ENCODE measurements at regions not wholly inside any gene's neighbourhood (a gene's known extent, or its start where the extent isn't known, plus 50 kb on each side); places are given as distances from the start of the nearest gene placed in this dataset.

DNA sequence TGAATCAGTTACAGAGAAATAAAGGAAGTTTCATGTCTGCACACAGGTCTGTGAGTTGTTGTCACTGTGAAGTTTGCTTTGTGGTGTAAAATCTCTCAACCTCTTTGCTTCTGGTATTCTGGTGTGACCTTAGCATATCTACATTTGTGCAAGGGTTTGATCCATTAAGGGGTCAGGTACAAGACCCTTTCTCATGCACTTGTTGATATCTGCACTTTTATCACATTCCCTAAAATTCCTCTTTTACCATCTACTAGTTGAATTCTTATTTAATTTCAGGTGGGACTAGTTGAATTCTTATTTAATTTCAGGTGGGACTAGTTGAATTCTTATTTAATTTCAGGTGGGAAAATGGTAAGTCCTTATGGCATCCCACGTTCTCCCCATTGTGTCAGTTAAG is 306.7 kb upstream of the ZNF608 start:
- POLR2A ChIA-PET: no interaction called here
- Histone ChIP-seq H3K27ac (ENCODE audit: control insufficient read depth, insufficient read depth) (no peak overlapping the region), H2AFZ (ENCODE audit: control insufficient read depth, low read depth, low read length) (no peak overlapping the region), H3K9me3 (replicated peaks; ENCODE audit: control insufficient read depth, insufficient read depth, low read length) (no peaks in the 10 kb centered on the region; the same call in 2 of the 3 replicates), H3K27me3 (replicated peaks in 1 of 2; ENCODE audit: control insufficient read depth in 2 of 2, insufficient read depth in 2 of 2, low read length in 1 of 2) (no peaks in the 10 kb centered on the region), H3K4me1 (ENCODE audit: control insufficient read depth, insufficient read depth, low read length) (no peaks in the 10 kb centered on the region), H4K20me1 (ENCODE audit: control insufficient read depth, insufficient read depth) (no peaks in the 10 kb centered on the region), H3K4me2 (ENCODE audit: control insufficient read depth, insufficient read depth) (no peak overlapping the region), H3K79me2 (ENCODE audit: control insufficient read depth, insufficient read depth, low read length) (no peaks in the 10 kb centered on the region), H3K4me3 (no peak overlapping the region), H3K36me3 (ENCODE audit: control insufficient read depth in 2 of 2, insufficient read depth in 2 of 2, low read length in 1 of 2) (no peaks in the 10 kb centered on the region), H3K9ac (ENCODE audit: control insufficient read depth, insufficient read depth, low read length) (no peak overlapping the region)
- 0% methylated on average over 1 of the region's 1 CpG for WGBS (ENCODE audit: insufficient coverage, insufficient replicate concordance, low lambda C conversion rate, missing lambda C conversion rate)
- CTCF ChIA-PET: no interaction called here
- ATAC-seq: no peak
- RAD21 ChIA-PET (ENCODE audit: unreplicated experiment): no interaction called here
- no peak for FAIRE-seq
- TF ChIP-seq YY1 (IDR thresholded peaks at IDR 0.05; ENCODE audit: low read depth, low read length): no peak
- no peak for TF ChIP-seq SREBF1 (IDR thresholded peaks at IDR 0.05; ENCODE audit: low read length)
- no peak for TF ChIP-seq ESRRA (IDR thresholded peaks at IDR 0.05; ENCODE audit: low read length)
- TF ChIP-seq ETV6 (conservative IDR thresholded peaks at IDR 0.05 in 1 of 2, IDR thresholded peaks at IDR 0.05 in 1 of 2; ENCODE audit: borderline replicate concordance in 1 of 2, low read depth in 1 of 2): no peak
- no peak for TF ChIP-seq IRF4 (IDR thresholded peaks at IDR 0.05; ENCODE audit: low read depth, low read length)
- TF ChIP-seq JUNB (IDR thresholded peaks at IDR 0.05): no peak
- TF ChIP-seq, protein P1, sequence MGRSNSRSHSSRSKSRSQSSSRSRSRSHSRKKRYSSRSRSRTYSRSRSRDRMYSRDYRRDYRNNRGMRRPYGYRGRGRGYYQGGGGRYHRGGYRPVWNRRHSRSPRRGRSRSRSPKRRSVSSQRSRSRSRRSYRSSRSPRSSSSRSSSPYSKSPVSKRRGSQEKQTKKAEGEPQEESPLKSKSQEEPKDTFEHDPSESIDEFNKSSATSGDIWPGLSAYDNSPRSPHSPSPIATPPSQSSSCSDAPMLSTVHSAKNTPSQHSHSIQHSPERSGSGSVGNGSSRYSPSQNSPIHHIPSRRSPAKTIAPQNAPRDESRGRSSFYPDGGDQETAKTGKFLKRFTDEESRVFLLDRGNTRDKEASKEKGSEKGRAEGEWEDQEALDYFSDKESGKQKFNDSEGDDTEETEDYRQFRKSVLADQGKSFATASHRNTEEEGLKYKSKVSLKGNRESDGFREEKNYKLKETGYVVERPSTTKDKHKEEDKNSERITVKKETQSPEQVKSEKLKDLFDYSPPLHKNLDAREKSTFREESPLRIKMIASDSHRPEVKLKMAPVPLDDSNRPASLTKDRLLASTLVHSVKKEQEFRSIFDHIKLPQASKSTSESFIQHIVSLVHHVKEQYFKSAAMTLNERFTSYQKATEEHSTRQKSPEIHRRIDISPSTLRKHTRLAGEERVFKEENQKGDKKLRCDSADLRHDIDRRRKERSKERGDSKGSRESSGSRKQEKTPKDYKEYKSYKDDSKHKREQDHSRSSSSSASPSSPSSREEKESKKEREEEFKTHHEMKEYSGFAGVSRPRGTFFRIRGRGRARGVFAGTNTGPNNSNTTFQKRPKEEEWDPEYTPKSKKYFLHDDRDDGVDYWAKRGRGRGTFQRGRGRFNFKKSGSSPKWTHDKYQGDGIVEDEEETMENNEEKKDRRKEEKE (IDR thresholded peaks at IDR 0.05): no peak
- TF ChIP-seq ZBED1 (IDR thresholded peaks at IDR 0.05; ENCODE audit: borderline replicate concordance): no peak
- no peak for TF ChIP-seq PKNOX1 (IDR thresholded peaks at IDR 0.05)
- BruUV-seq (replicated peaks): no TSS peak
- in situ Hi-C loops (cut with MboI) (no loop called here), intact Hi-C loops (cut with micrococcal nuclease; ENCODE audit: unreplicated experiment) (no loop called here)
- SMC1A ChIA-PET (ENCODE audit: uncharacterized antibody, unreplicated experiment): no interaction called here
- no peak for DNase-seq (ENCODE audit: low read depth, low spot score)

Data from GM12878 (cell line).